OCI-LY3 (cell line): ENCODE measurements at regions not wholly inside any gene's neighbourhood (a gene's known extent, or its start where the extent isn't known, plus 50 kb on each side); places are given as distances from the start of the nearest gene placed in this dataset.

Experiments
- H2AFZ ChIP-seq: fragments of 200-600, 300-600 bp; shearing (Covaris generic); 2 replicates; pipeline ENCODE4 v1.6.0; 2014; ENCODE audit warnings: antibody characterized with exemption, low read depth, low read length
- H3K27ac ChIP-seq: fragments of 200-600, 300-600 bp; sonication (generic); 2 replicates; pipeline ENCODE4 v1.5.1; 2014; ENCODE audit warnings: mild to moderate bottlenecking, low read length, moderate library complexity, mixed read lengths
- H3K27me3 ChIP-seq: fragments of 200-600, 300-600 bp; sonication (generic); 2 replicates; pipeline ENCODE4 v1.6.1; 2014; ENCODE audit warnings: low read depth, low read length, mixed read lengths
- H3K36me3 ChIP-seq: fragments of 200-600, 300-600 bp; sonication (generic); replicated peaks from 2 replicates; pipeline ENCODE3; 2014; ENCODE audit warnings: low read depth, low read length, mixed read lengths
- H3K4me1 ChIP-seq: fragments of 300-600, 200-600 bp; sonication (generic); 2 replicates; pipeline ENCODE4 v1.6.1; 2014; ENCODE audit warnings: low read length, mixed read lengths
- H3K4me2 ChIP-seq: fragments of 200-600, 300-600 bp; sonication (generic); 2 replicates; pipeline ENCODE4 v1.6.1; 2014; ENCODE audit warnings: low read length, mixed read lengths
- H3K4me3 ChIP-seq: fragments of 300-600, 200-600 bp; sonication (generic); 2 replicates; pipeline ENCODE4 v1.5.1; 2014; ENCODE audit warnings: antibody characterized with exemption, mild to moderate bottlenecking, low read length, moderate library complexity
- H3K79me2 ChIP-seq: fragments of 300-600, 200-600 bp; shearing (Covaris generic); 2 replicates; pipeline ENCODE4 v1.6.1; 2014; ENCODE audit warnings: mild to moderate bottlenecking, low read length, mixed read lengths
- H3K9ac ChIP-seq: fragments of 300-600, 200-600 bp; shearing (Covaris generic); 2 replicates; pipeline ENCODE4 v1.6.0; 2014; ENCODE audit warnings: mild to moderate bottlenecking, low read length, moderate library complexity
- H3K9me3 ChIP-seq: fragments of 200-600, 300-600 bp; shearing (Covaris generic); 2 replicates; pipeline ENCODE4 v1.6.1; 2014; ENCODE audit warnings: low read length, mixed read lengths; ENCODE audit not compliant: insufficient read depth
- H4K20me1 ChIP-seq: fragments of 200-600, 300-600 bp; sonication (generic); 2 replicates; pipeline ENCODE4 v1.6.1; 2016; ENCODE audit warnings: low read length, mixed read lengths; ENCODE audit not compliant: insufficient read depth
- EZH2phosphoT487 ChIP-seq: fragments of 200-600 bp; shearing (Covaris generic); IDR thresholded peaks from 2 replicates; pipeline ENCODE4 v1.6.1; 2018; ENCODE audit warnings: antibody characterized with exemption, mixed run types, low read depth
- TF ChIP-seq, protein P1 (sequence below): fragments of 200-600, 300-600 bp; sonication (generic); IDR thresholded peaks from 2 replicates; pipeline ENCODE4 v1.5.1; 2014; ENCODE audit warnings: antibody characterized with exemption, low read length, low read depth

GRCh38 chr2:204072443-204073324 lies 136.1 kb downstream of the ICOS start:
- no peak overlapping the region for H3K27ac ChIP-seq
- no peak overlapping the region for H3K9ac ChIP-seq
- no peaks in the 10 kb centered on the region for H3K79me2 ChIP-seq
- no peaks in the 10 kb centered on the region for H3K4me1 ChIP-seq
- TF ChIP-seq EZH2phosphoT487: no peak
- TF ChIP-seq, protein P1, sequence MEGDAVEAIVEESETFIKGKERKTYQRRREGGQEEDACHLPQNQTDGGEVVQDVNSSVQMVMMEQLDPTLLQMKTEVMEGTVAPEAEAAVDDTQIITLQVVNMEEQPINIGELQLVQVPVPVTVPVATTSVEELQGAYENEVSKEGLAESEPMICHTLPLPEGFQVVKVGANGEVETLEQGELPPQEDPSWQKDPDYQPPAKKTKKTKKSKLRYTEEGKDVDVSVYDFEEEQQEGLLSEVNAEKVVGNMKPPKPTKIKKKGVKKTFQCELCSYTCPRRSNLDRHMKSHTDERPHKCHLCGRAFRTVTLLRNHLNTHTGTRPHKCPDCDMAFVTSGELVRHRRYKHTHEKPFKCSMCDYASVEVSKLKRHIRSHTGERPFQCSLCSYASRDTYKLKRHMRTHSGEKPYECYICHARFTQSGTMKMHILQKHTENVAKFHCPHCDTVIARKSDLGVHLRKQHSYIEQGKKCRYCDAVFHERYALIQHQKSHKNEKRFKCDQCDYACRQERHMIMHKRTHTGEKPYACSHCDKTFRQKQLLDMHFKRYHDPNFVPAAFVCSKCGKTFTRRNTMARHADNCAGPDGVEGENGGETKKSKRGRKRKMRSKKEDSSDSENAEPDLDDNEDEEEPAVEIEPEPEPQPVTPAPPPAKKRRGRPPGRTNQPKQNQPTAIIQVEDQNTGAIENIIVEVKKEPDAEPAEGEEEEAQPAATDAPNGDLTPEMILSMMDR: peak; percentile 81
- H2AFZ ChIP-seq: no peak overlapping the region
- H4K20me1 ChIP-seq: no peaks in the 10 kb centered on the region
- H3K9me3 ChIP-seq: no peaks in the 10 kb centered on the region
- H3K4me3 ChIP-seq: no peak overlapping the region
- H3K4me2 ChIP-seq: no peak overlapping the region
- no peaks in the 10 kb centered on the region for H3K36me3 ChIP-seq
- no peaks in the 10 kb centered on the region for H3K27me3 ChIP-seq

- H3K36me3 ChIP-seq: no peaks in the 10 kb centered on the region
- H3K4me1 ChIP-seq: no peaks in the 10 kb centered on the region
- no peak overlapping the region for H3K27ac ChIP-seq
- TF ChIP-seq, protein P1: no peak
- TF ChIP-seq EZH2phosphoT487: no peak
- no peak overlapping the region for H3K4me2 ChIP-seq
- H3K9me3 ChIP-seq: no peaks in the 10 kb centered on the region
- H2AFZ ChIP-seq: no peak overlapping the region
- H3K79me2 ChIP-seq: no peaks in the 10 kb centered on the region
- no peaks in the 10 kb centered on the region for H4K20me1 ChIP-seq
- no peaks in the 10 kb centered on the region for H3K27me3 ChIP-seq
- H3K4me3 ChIP-seq: no peak overlapping the region
- H3K9ac ChIP-seq: no peak overlapping the region
These were observed 137.9 kb downstream of the ICOS start for GRCh38 chr2:204074456-204074855.

DNA sequence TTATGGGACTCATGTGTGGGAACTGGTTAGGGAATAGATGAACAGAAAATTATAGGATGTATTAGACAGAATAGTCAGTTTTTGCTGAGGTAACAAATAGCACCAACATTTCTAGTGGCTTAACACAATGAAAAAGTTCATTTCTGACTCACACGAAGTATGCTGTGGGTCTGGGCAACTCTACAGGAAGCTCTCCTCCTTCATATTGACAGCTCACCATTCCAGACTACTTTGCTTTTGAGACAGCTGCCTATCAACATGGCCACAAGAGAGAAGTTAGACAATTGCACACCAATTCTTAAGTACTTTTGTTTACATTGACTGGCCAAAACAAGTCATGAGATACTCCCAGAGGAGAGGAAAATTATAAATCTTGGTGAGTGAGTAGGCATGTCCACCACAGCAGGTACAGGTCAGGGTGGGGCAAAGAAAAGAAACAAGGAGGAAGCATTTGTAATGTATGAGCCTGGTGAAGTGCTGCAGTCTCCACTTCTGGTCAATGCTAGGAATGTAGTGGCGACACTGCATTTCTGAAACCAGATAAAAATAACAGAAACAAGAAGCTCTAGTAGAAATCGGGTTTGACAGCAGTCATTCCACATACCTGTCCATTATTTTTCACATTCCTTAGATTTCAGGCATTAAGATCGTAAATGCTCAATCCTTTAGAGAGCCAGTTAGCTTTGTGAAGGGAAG lies 141.6 kb downstream of the ICOS start:
- no peak for TF ChIP-seq EZH2phosphoT487
- TF ChIP-seq, protein P1: no peak
- H3K79me2 ChIP-seq: no peaks in the 10 kb centered on the region
- no peak overlapping the region for H3K4me3 ChIP-seq
- H3K9me3 ChIP-seq: no peaks in the 10 kb centered on the region
- H3K9ac ChIP-seq: no peak overlapping the region
- H2AFZ ChIP-seq: no peak overlapping the region
- H3K27me3 ChIP-seq: no peaks in the 10 kb centered on the region
- H3K27ac ChIP-seq: no peak overlapping the region
- H4K20me1 ChIP-seq: no peaks in the 10 kb centered on the region
- H3K36me3 ChIP-seq: no peaks in the 10 kb centered on the region
- no peak overlapping the region for H3K4me2 ChIP-seq
- no peaks in the 10 kb centered on the region for H3K4me1 ChIP-seq
